ENCODE measurements at regions not wholly inside any gene's neighbourhood (a gene's known extent, or its start where the extent isn't known, plus 50 kb on each side); places are given as distances from the start of the nearest gene placed in this dataset.

- DNase-seq = no peak
Observed at GRCh38 chr1:228899421-228899956, 164.2 kb downstream of the RHOU start.

- no peak for DNase-seq
Observed at GRCh38 chr1:228900099-228900885, 165.0 kb downstream of the RHOU start.

GRCh38 chr1:228900886-228901392 lies 165.7 kb downstream of the RHOU start:
- DNase-seq = no peak

- no peak for DNase-seq
Observed at GRCh38 chr1:228901936-228902681, 166.8 kb downstream of the RHOU start.

- no peak for DNase-seq
Observed at GRCh38 chr1:228902781-228903433, 167.6 kb downstream of the RHOU start.

GRCh38 chr1:228903434-228904071 lies 168.3 kb downstream of the RHOU start:
- no peak for DNase-seq

GRCh38 chr1:228904222-228904621 lies 168.9 kb downstream of the RHOU start:
- DNase-seq = no peak

GRCh38 chr1:228905701-228906101 lies 170.4 kb downstream of the RHOU start:
- no peak for DNase-seq

- DNase-seq = no peak
Observed at GRCh38 chr1:228906223-228906860, 171.1 kb downstream of the RHOU start.

- peak; percentile 58 to 82 for DNase-seq
Observed at GRCh38 chr1:228911225-228912210, 176.2 kb downstream of the RHOU start.

GRCh38 chr1:228913626-228914414 lies 178.5 kb downstream of the RHOU start:
- DNase-seq = peak; percentile 64 to 85

GRCh38 chr1:228914700-228915099 lies 179.4 kb downstream of the RHOU start:
- DNase-seq = no peak

- DNase-seq = no peak
Observed at GRCh38 chr1:228917342-228917741, 182.1 kb downstream of the RHOU start.

- no peak for DNase-seq
Observed at GRCh38 chr1:228917755-228918154, 182.5 kb downstream of the RHOU start.

GRCh38 chr1:228918335-228918734 lies 183.1 kb downstream of the RHOU start:
- no peak for DNase-seq

GRCh38 chr1:228919914-228920313 lies 184.6 kb downstream of the RHOU start:
- no peak for DNase-seq

- no peak for DNase-seq
Observed at GRCh38 chr1:228920831-228921230, 185.6 kb downstream of the RHOU start.

GRCh38 chr1:228921481-228921880 lies 186.2 kb downstream of the RHOU start:
- no peak for DNase-seq

- no peak for DNase-seq
Observed at GRCh38 chr1:228922722-228923376, 187.6 kb downstream of the RHOU start.
